ENCODE measurements at regions not wholly inside any gene's neighbourhood (a gene's known extent, or its start where the extent isn't known, plus 50 kb on each side); places are given as distances from the start of the nearest gene placed in this dataset.
A peak's percentile ranks its signal among the peaks of the same experiment; 100 is the strongest.

- no peak for DNase-seq
Observed at GRCh38 chr2:105150231-105150630, 91.3 kb upstream of the GPR45 start.

GRCh38 chr2:105154119-105154818 lies 87.3 kb upstream of the GPR45 start:
- no peak for DNase-seq

DNA sequence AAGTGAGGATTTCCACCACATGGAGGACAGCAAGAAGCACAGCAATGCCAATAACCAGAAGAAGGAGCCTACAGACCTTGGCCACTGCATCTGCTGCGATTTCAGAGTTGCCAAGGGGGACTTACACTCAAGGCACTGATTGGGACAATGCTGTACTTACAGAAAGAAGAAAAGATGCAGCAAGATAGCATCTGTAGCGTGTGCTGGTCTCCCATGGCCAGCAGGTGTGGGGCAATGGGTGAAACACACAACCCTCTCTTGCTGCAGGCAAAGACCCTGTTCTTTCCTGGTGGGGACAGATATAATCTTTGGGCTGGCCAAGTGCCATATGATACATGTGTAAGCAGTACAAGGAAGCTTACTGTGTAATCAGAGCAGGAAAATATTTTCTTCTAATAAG lies 85.4 kb upstream of the GPR45 start:
- no peak for DNase-seq

GRCh38 chr2:105158002-105158401 lies 83.5 kb upstream of the GPR45 start:
- DNase-seq = no peak

- no peak for DNase-seq
Observed at GRCh38 chr2:105166688-105167087, 74.9 kb upstream of the GPR45 start.

- no peak for DNase-seq
Observed at GRCh38 chr2:105168543-105168942, 73.0 kb upstream of the GPR45 start.

GRCh38 chr2:105175231-105175630 lies 66.3 kb upstream of the GPR45 start:
- no peak for DNase-seq

DNA sequence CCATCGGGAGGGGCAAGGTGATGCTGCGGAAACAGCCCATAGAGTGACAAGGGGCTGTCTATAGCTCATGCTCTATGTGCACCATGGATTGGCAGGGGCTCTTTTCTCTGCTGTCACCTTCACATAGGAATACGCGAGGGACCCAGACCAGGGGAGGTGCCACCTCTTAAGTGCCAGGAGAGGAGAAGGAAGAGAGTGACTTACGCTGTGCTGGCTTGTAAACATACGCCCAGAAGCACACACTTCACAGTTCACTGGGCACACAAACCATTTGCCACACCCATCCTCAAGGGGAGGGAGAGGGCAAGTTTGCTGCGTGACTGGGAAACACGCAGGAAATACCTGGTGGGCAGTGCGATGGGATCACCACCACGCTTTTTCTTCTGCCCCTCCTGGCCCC lies 65.1 kb upstream of the GPR45 start:
- no peak for DNase-seq

- no peak for DNase-seq
Observed at GRCh38 chr2:105177008-105177407, 64.5 kb upstream of the GPR45 start.

DNA sequence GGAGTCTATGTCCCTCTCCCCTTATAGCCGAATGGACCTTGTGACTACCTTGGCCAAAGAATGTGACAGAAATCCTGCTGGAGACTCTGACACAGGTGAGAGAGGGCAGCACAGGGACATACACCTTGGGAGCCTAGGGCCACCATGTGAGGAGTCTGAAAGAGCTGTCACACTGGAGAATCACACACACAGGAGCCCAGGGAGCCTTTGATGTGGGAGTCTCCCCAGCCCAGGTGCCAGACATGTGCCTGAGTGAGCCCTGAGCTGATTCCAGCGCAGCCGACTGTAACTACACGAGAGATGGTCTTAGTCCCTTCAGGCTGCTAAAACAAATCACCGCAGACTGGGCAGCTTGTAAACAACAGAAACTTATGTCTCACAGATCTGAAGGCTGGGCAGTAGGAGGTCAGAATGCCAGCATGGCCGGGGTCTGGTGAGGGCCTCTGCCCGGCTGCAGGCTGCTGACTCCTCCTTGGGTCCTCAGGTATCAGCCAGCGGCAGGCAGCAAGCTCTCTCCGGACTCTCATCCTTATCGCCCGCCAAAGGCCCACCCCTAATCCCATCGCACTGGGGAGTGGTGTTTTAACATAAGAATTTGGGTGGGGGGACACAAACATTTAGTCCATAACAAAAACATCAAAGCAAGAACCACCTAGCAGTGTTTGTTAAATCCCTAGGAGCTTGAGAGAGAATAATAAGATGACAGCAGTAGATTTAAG lies 63.8 kb upstream of the GPR45 start:
- DNase-seq = no peak

DNA sequence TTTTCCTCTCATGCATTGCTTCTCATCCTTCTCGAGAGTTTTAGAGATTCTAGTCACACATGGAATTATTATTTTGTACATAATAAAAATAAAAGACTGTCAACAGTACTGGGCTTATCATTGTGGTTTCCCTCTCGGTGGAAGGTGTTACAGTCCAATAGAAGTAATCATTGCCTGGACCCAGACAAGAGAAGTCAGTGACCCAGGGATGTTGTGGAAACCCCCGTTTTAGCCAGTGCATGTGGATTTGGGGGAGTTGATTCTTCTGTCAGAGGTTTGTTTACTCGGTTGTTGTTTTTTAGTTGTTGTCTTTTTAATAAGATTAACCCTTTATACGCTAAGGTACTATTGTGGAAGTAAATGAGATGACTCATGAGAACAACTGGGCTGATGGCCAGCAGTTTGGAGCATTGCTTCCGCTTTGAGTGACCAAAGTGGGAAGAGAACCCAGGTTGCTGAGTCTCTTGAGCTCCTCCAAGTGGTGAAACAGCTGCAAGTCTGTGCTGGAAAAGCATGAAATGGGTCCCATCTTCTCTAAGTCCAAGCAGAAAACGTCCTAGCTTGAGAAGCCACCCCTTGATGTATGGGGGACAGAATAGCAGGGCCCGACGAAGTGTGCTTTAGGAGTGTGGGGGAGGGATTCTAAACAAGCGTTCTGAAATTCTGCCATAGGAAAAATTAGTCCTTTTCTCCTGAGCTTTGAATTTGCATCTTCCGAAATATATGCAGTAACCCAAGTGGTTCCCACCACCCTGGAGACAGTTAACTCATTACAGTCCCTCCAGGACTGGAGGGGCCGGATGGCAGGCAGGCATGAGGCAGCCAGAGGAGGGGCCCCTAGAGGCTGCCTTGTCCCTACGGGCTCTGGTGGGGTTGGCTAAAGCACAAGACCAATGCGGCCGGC lies 61.8 kb upstream of the GPR45 start:
- DNase-seq = peak; percentile 79

DNA sequence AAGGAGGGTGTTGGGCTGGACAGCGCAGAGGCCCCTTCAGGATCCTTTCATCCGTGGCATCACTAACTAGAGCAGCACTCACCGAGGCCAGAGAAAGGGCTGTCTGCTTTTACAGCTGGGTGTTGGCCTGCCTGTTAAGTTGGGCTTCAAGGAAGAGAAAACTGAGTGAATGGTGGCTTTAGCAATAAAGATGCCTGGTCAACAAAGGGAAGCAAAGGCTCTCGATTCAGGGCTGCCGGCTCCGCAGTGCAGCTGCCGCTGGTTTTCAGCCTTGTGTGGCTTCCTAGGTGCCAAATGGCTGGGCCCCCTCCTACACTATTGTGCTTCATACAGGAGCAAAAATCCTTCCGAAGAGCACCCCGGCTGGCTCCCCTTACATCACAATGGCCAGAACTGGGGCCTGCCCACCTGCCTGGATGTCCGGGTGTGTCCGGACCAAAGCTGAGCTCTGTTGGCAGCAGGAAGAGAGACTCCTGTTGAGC lies 61.0 kb upstream of the GPR45 start:
- DNase-seq = no peak

GRCh38 chr2:105181282-105181681 lies 60.3 kb upstream of the GPR45 start:
- no peak for DNase-seq

DNA sequence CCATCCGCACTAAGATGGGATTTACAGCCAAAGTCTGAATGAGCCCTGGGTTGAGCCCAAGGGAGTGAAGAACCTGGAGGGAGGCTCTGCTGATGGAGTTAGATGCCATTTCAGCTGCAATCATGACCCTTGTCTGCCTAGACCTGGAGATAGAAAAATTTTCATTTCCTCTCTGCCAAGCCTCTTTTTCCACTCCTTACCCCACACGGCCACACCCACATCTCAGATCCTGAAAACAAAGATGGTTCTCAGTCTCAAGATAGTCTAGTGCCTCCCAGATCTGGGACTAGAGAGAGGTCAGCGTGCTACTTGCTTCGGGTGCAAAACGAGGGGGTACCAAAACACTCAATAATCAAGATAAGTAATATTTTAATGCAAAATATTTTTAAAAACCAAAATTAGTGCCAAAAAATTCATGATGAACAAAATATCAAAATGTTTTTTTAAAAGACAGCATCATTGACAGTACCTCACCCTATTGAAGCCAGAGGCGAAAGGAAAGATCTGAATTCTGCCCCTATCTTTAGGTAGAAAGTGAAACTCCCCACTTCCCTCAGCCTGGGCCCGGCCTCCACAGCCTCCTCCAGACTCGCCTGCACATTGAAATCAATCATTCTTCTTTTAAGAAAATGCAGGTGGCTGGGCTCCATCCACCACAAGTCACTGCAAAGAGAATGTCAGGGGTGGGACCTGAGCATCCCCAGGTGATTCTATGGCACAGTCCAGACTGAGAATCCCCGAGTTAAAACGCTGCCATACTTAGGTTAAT lies 57.8 kb upstream of the GPR45 start:
- peak; percentile 8 for DNase-seq

GRCh38 chr2:105184420-105184819 lies 57.1 kb upstream of the GPR45 start:
- no peak for DNase-seq

DNA sequence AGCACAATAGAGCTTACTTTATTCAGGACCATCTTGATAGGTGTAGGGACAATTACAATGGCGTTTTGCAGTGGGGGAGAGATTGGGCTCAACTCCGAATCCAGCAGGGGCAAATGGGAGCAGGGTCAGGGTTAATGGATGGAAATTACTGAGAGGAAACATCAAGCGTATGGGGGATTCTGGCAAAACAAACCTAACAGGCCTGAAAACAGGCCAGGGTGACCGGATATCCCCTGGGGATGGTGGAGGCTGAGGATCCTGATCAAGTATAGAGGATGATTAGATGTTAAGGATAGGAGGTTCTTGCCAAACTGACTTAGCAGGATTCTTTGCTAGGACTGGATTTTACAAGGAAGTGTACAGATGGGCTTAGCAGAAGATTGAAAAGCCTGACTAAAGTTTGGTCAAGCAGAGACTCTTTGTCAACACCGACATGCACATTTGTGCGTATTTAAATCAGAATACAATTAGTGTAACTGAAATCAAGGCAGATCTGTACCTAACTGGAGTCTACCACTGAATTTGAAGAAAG lies 54.5 kb upstream of the GPR45 start:
- no peak for DNase-seq

DNA sequence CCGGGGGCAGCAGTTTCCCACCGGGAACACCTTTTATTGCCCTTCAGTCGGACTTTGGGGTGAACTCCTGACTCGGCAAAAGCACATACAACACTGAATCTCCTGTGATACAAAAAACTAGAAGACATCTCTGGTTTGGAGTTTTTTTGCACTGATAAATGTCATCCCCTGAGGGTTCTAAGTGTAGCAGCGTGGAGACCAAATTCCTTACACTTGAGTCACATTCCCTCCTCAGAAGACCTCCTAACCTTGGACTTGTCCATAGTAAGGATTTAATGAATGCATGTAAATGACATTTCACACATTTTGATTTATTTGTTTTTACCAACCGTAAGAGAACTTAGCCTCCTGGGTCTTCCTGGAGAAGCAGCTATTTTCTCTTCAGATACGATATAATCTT lies 54.0 kb upstream of the GPR45 start:
- no peak for DNase-seq

DNA sequence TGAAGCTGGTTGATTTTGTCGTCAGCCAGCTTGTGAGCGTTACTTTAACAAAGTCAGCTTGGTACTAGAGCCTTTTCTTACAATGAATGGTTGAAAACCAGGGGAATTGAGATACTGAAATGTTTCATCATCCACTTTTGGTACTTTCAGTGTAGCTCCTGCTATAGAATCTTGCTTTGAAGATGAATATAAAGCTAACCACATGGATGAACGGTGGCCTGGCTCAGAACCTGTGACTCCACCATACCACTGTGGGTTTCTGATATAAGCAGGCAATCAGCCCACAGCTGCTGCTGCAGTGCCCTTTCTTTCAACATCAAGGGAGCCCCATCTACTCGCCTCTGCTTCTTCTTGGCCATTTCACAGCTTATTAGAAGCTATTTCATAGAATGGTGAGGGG lies 53.2 kb upstream of the GPR45 start:
- DNase-seq = no peak
